Activated B cell treated with CpG ODN at 0.5 μM for 24 hours (primary cell): ENCODE measurements at regions not wholly inside any gene's neighbourhood (a gene's known extent, or its start where the extent isn't known, plus 50 kb on each side); places are given as distances from the start of the nearest gene placed in this dataset.

Source experiments
- ATAC-seq: fragments of 200-7000 bp; cut with Tn5 transposase; one replicate; pipeline ENCODE4 v1.10.0; 2021; ENCODE audit warnings: low read depth, mild to moderate bottlenecking, moderate library complexity
- CTCF ChIA-PET: fragments of 350-600 bp; sonication (Branson Sonifier 250); formaldehyde crosslinking; loops from one replicate; lab custom pipeline; 2021; ENCODE audit warnings: antibody characterized with exemption; lab: Charles Lee
- POLR2A ChIA-PET: fragments of 350-600 bp; sonication (Branson Sonifier 250); formaldehyde crosslinking; loops from one replicate; lab custom pipeline; 2021; ENCODE audit warnings: antibody characterized with exemption; lab: Charles Lee
- DNase-seq: peaks from one replicate; pipeline ENCODE4 v3.0.0; 2022
- H3K27ac Mint-ChIP-seq: one replicate; pipeline ENCODE4 v1.8.0; 2020; ENCODE audit warnings: mixed read lengths
- H3K27me3 Mint-ChIP-seq: one replicate; pipeline ENCODE4 v1.8.0; 2021; ENCODE audit warnings: mixed read lengths
- H3K36me3 Mint-ChIP-seq: one replicate; pipeline ENCODE4 v1.8.0; 2021; ENCODE audit warnings: low read depth, mixed read lengths
- H3K4me1 Mint-ChIP-seq: one replicate; pipeline ENCODE4 v1.8.0; 2021; ENCODE audit warnings: mixed read lengths
- H3K4me3 Mint-ChIP-seq: one replicate; pipeline ENCODE4 v1.8.0; 2020; ENCODE audit warnings: mild to moderate bottlenecking, mixed read lengths
- H3K9me3 Mint-ChIP-seq: one replicate; pipeline ENCODE4 v1.8.0; 2020; ENCODE audit warnings: mixed read lengths
- intact Hi-C: fragments of 100-400 bp; cut with micrococcal nuclease; formaldehyde crosslinking; loops from one replicate; pipeline ENCODE4 v1.15.1; 2024
- TF ChIP-seq, protein P1 (sequence below): fragments of 200-600 bp; IDR thresholded peaks from one replicate; pipeline ENCODE4 v1.8.0; 2022; ENCODE audit warnings: antibody characterized with exemption, mild to moderate bottlenecking

- Mint-ChIP-seq H3K36me3 (no peaks in the 10 kb centered on the region), H3K27ac (no peak overlapping the region), H3K4me1 (no peaks in the 10 kb centered on the region), H3K9me3 (no peaks in the 10 kb centered on the region), H3K4me3 (no peak overlapping the region), H3K27me3 (peaks cover 2% of the 10 kb centered on the region)
- DNase-seq (no peak), ATAC-seq (no peak)
- ChIA-PET POLR2A (no interaction called here), CTCF (no interaction called here)
- TF ChIP-seq, protein P1, sequence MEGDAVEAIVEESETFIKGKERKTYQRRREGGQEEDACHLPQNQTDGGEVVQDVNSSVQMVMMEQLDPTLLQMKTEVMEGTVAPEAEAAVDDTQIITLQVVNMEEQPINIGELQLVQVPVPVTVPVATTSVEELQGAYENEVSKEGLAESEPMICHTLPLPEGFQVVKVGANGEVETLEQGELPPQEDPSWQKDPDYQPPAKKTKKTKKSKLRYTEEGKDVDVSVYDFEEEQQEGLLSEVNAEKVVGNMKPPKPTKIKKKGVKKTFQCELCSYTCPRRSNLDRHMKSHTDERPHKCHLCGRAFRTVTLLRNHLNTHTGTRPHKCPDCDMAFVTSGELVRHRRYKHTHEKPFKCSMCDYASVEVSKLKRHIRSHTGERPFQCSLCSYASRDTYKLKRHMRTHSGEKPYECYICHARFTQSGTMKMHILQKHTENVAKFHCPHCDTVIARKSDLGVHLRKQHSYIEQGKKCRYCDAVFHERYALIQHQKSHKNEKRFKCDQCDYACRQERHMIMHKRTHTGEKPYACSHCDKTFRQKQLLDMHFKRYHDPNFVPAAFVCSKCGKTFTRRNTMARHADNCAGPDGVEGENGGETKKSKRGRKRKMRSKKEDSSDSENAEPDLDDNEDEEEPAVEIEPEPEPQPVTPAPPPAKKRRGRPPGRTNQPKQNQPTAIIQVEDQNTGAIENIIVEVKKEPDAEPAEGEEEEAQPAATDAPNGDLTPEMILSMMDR: no peak
- intact Hi-C loops: no loop called here
Observed at GRCh38 chr1:208423526-208423925, 179.3 kb upstream of the PLXNA2 start.

GRCh38 chr1:208425096-208425495, 180.9 kb upstream of the PLXNA2 start:
- Mint-ChIP-seq H3K4me3 (no peak overlapping the region), H3K4me1 (no peaks in the 10 kb centered on the region), H3K36me3 (no peaks in the 10 kb centered on the region), H3K9me3 (no peaks in the 10 kb centered on the region), H3K27ac (no peak overlapping the region), H3K27me3 (no peaks in the 10 kb centered on the region)
- DNase-seq (no peak), ATAC-seq (no peak)
- ChIA-PET CTCF (no interaction called here), POLR2A (no interaction called here)
- intact Hi-C loops: no loop called here
- TF ChIP-seq, protein P1: no peak

GRCh38 chr1:208430220-208430619, 186.0 kb upstream of the PLXNA2 start:
- ChIA-PET POLR2A (no interaction called here), CTCF (no interaction called here)
- no peaks in the 10 kb centered on the region for H3K36me3 Mint-ChIP-seq
- no peak for ATAC-seq
- no peaks in the 10 kb centered on the region for H3K4me1 Mint-ChIP-seq
- H3K27me3 Mint-ChIP-seq: no peaks in the 10 kb centered on the region
- H3K27ac Mint-ChIP-seq: no peak overlapping the region
- no peaks in the 10 kb centered on the region for H3K9me3 Mint-ChIP-seq
- DNase-seq: no peak
- intact Hi-C loops: no loop called here
- TF ChIP-seq, protein P1: no peak
- H3K4me3 Mint-ChIP-seq: no peak overlapping the region

GRCh38 chr1:208431721-208432120, 187.5 kb upstream of the PLXNA2 start:
- no peak for ATAC-seq
- no peak overlapping the region for H3K4me3 Mint-ChIP-seq
- DNase-seq: no peak
- intact Hi-C loops: no loop called here
- POLR2A ChIA-PET: no interaction called here
- no peaks in the 10 kb centered on the region for H3K36me3 Mint-ChIP-seq
- no peaks in the 10 kb centered on the region for H3K9me3 Mint-ChIP-seq
- TF ChIP-seq, protein P1: no peak
- no peak overlapping the region for H3K27ac Mint-ChIP-seq
- CTCF ChIA-PET: interaction anchor here (1.1 kb wide), 1 partner anchor 11 kb away, joined by 4 read pairs; no protein-coding TSS in a partner anchor
- H3K27me3 Mint-ChIP-seq: no peaks in the 10 kb centered on the region
- no peaks in the 10 kb centered on the region for H3K4me1 Mint-ChIP-seq

- ATAC-seq (no peak), DNase-seq (no peak)
- ChIA-PET CTCF (no interaction called here), POLR2A (no interaction called here)
- Mint-ChIP-seq H3K9me3 (no peaks in the 10 kb centered on the region), H3K27me3 (no peaks in the 10 kb centered on the region), H3K27ac (no peak overlapping the region), H3K4me1 (no peaks in the 10 kb centered on the region), H3K36me3 (no peaks in the 10 kb centered on the region), H3K4me3 (no peak overlapping the region)
- TF ChIP-seq, protein P1: no peak
- intact Hi-C loops: no loop called here
Observed at GRCh38 chr1:208432346-208432745, 188.2 kb upstream of the PLXNA2 start.
